Panc1 (cell line): ENCODE measurements at regions not wholly inside any gene's neighbourhood (a gene's known extent, or its start where the extent isn't known, plus 50 kb on each side); places are given as distances from the start of the nearest gene placed in this dataset.

Experiments
- ATAC-seq: fragments of 200-7000 bp; cut with Tn5 transposase; 2 replicates; pipeline ENCODE4 v1.9.1; 2020; ENCODE audit warnings: mild to moderate bottlenecking, moderate library complexity
- BruUV-seq: library from RNA; stranded (reverse); fragments of 400-500 nt; replicated peaks from 2 replicates; lab custom pipeline; 2021; lab: Mats Ljungman, UMichigan
- CTCF ChIA-PET: fragments of 300-600 bp; sonication (Branson Sonifier 250); formaldehyde crosslinking; loops from one replicate; lab custom pipeline; 2022; ENCODE audit warnings: antibody characterized with exemption; lab: Charles Lee
- POLR2A ChIA-PET: fragments of 300-600 bp; sonication (Branson Sonifier 250); formaldehyde crosslinking; loops from one replicate; lab custom pipeline; 2022; ENCODE audit warnings: antibody characterized with exemption; lab: Charles Lee
- DNase-seq: peaks from one replicate; pipeline ENCODE4 v3.0.0-alpha.2; 2010; ENCODE audit warnings: low read depth, low spot score
- H3K27ac ChIP-seq: 2 replicates; pipeline ENCODE4 v1.5.1; 2011; ENCODE audit warnings: mild to moderate bottlenecking, low read length, inconsistent platforms
- H3K27me3 ChIP-seq: fragments of 200-500 bp; sonication (Bioruptor generic); 2 replicates; pipeline ENCODE4 v1.6.0; 2014; ENCODE audit warnings: low read length, inconsistent platforms; ENCODE audit not compliant: control insufficient read depth, insufficient read depth
- H3K36me3 ChIP-seq: fragments of 200-500 bp; sonication (Bioruptor generic); 2 replicates; pipeline ENCODE4 v1.5.1; 2014; ENCODE audit warnings: inconsistent platforms, mild to moderate bottlenecking, low read length, moderate library complexity; ENCODE audit not compliant: control insufficient read depth, insufficient read depth
- H3K4me1 ChIP-seq: 2 replicates; pipeline ENCODE4 v1.5.1; 2011; ENCODE audit warnings: inconsistent platforms, mild to moderate bottlenecking, low read length, moderate library complexity; ENCODE audit not compliant: control insufficient read depth, insufficient read depth
- H3K4me3 ChIP-seq, 2 experiments: 2 replicates each; pipeline ENCODE4 v1.5.1; 2011 to 2012; ENCODE audit warnings: low read depth in 2 of 2, low read length in 2 of 2, mild to moderate bottlenecking in 2 of 2, inconsistent platforms in 1 of 2, moderate library complexity in 1 of 2
- H3K9me3 ChIP-seq: fragments of 200-500 bp; sonication (Bioruptor generic); 2 replicates; pipeline ENCODE4 v1.5.1; 2014; ENCODE audit warnings: low read depth, mild to moderate bottlenecking, inconsistent platforms, low read length, moderate library complexity; ENCODE audit not compliant: control insufficient read depth, insufficient read depth
- POLR2AphosphoS5 ChIP-seq: IDR thresholded peaks from 2 replicates; pipeline ENCODE4 v1.6.1; 2012; ENCODE audit warnings: mild to moderate bottlenecking, low read depth, low read length, moderate library complexity
- REST ChIP-seq, 2 experiments: IDR thresholded peaks; 2 replicates each; pipeline ENCODE4 v1.6.1; 2011 to 2012; ENCODE audit warnings: low read depth in 2 of 2, control low read depth in 1 of 2, low read length in 1 of 2, mild to moderate bottlenecking in 1 of 2, moderate library complexity in 1 of 2; ENCODE audit not compliant: insufficient read depth in 1 of 2
- SIN3A ChIP-seq: IDR thresholded peaks from 2 replicates; pipeline ENCODE4 v1.6.1; 2012; ENCODE audit warnings: low read depth, mild to moderate bottlenecking, low read length, moderate library complexity, borderline replicate concordance; ENCODE audit not compliant: insufficient read depth
- TCF7L2 ChIP-seq: IDR thresholded peaks from 2 replicates; pipeline ENCODE4 v1.6.1; 2011; ENCODE audit warnings: mild to moderate bottlenecking, low read depth, low read length, inconsistent platforms
- in situ Hi-C: cut with HindIII; loops from 2 replicates; pipeline ENCODE4 v1.10.0; 2016; ENCODE audit warnings: low sequenced_read_pairs, low pct_unique_long_range_greater_than_20kb
- intact Hi-C: fragments of 100-400 bp; cut with micrococcal nuclease; formaldehyde crosslinking; loops from one replicate; pipeline ENCODE4 v1.10.0; 2022; ENCODE audit not compliant: unreplicated experiment
- TF ChIP-seq, protein P1 (sequence below): fragments of 450-650 bp; IDR thresholded peaks from 2 replicates; pipeline ENCODE4 v1.5.1; 2017; ENCODE audit warnings: mild to moderate bottlenecking

DNA sequence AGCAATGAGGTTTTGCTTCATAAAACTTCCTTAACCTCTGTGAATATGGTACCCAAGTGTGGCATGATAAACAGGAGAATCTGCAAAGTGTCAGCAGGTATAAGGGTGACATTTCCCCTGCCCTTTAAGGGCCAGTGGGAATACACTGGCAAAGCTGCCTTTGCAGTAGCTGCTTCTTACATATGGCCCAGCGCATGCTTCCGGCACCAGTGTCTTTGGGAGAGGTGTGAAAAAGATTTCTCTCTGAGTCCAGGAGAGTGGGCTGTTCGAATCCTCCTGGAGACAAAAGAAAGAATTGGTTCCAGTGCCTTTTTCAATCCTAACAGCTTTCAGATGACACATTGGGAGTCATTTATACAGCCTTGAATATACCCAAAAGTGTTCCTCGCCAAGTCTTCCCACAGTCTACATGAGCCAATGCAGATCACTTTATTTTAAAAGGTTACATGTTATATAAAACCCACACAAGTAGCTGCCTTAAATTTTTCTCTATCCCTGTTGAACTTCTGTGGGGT is 437.7 kb downstream of the PRKD1 start:
- Histone ChIP-seq H3K27me3 (no peaks in the 10 kb centered on the region), H3K4me3 (no peak overlapping the region), H3K9me3 (no peaks in the 10 kb centered on the region), H3K27ac (no peak overlapping the region), H3K4me1 (no peaks in the 10 kb centered on the region), H3K36me3 (no peaks in the 10 kb centered on the region)
- CTCF ChIA-PET: no interaction called here
- ATAC-seq (no peak), DNase-seq (no peak)
- intact Hi-C loops: no loop called here
- TF ChIP-seq, protein P1, sequence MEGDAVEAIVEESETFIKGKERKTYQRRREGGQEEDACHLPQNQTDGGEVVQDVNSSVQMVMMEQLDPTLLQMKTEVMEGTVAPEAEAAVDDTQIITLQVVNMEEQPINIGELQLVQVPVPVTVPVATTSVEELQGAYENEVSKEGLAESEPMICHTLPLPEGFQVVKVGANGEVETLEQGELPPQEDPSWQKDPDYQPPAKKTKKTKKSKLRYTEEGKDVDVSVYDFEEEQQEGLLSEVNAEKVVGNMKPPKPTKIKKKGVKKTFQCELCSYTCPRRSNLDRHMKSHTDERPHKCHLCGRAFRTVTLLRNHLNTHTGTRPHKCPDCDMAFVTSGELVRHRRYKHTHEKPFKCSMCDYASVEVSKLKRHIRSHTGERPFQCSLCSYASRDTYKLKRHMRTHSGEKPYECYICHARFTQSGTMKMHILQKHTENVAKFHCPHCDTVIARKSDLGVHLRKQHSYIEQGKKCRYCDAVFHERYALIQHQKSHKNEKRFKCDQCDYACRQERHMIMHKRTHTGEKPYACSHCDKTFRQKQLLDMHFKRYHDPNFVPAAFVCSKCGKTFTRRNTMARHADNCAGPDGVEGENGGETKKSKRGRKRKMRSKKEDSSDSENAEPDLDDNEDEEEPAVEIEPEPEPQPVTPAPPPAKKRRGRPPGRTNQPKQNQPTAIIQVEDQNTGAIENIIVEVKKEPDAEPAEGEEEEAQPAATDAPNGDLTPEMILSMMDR: no peak
- TF ChIP-seq SIN3A (no peak), REST (IDR thresholded peaks at IDR 0.05; ENCODE audit: insufficient read depth in 1 of 2, low read depth in 2 of 2, low read length in 1 of 2) (no peak), POLR2AphosphoS5 (no peak), TCF7L2 (no peak)
- in situ Hi-C loops: no loop called here
- POLR2A ChIA-PET: no interaction called here
- BruUV-seq: no TSS peak

DNA sequence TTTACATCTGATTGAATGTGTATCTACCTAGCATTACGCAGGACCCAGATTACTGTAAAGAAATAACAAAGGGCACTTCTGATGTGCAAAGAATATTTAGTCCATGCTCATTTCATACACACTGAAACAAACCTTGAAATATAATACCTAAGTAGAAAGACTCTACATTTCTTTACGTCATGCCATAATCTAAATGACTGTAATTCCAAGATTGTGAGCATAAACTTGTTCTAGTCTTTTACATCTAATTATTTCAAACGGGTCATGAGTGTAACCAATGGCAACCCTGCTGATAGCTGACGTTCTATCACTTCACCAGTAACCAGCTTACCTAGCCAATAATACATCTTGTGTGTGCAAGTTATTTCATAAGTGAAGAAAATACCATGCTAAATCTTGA is 433.8 kb downstream of the PRKD1 start:
- BruUV-seq: no TSS peak
- DNase-seq (no peak), ATAC-seq (no peak)
- POLR2A ChIA-PET: no interaction called here
- in situ Hi-C loops (no loop called here), intact Hi-C loops (no loop called here)
- Histone ChIP-seq H3K36me3 (no peaks in the 10 kb centered on the region), H3K27me3 (no peaks in the 10 kb centered on the region), H3K4me1 (no peaks in the 10 kb centered on the region), H3K4me3 (no peak overlapping the region), H3K27ac (no peak overlapping the region), H3K9me3 (no peaks in the 10 kb centered on the region)
- CTCF ChIA-PET: no interaction called here
- TF ChIP-seq SIN3A (no peak), TCF7L2 (no peak), POLR2AphosphoS5 (no peak), REST (IDR thresholded peaks at IDR 0.05; ENCODE audit: insufficient read depth in 1 of 2, low read depth in 2 of 2, low read length in 1 of 2) (no peak)
- TF ChIP-seq, protein P1: no peak
